Thyroid gland (tissue), 4 donors: ENCODE measurements at regions not wholly inside any gene's neighbourhood (a gene's known extent, or its start where the extent isn't known, plus 50 kb on each side); places are given as distances from the start of the nearest gene placed in this dataset.

Experiments
- CTCF ChIP-seq, 6 experiments: fragments of 200-600 bp in 3 of 6; fragments of 450-650 bp in 3 of 6; sonication (generic) in 3 of 6; IDR thresholded peaks; one replicate each; pipeline ENCODE4 v1.5.1; 2016 to 2019; ENCODE audit warnings: antibody characterized with exemption in 6 of 6, mild to moderate bottlenecking in 2 of 6, inconsistent platforms in 1 of 6, moderate library complexity in 1 of 6
- POLR2A ChIP-seq, 2 donors: fragments of 450-650 bp; IDR thresholded peaks; one replicate each; pipeline ENCODE4 v1.6.1; 2017; ENCODE audit warnings: antibody characterized with exemption in 2 of 2, mild to moderate bottlenecking in 2 of 2, moderate library complexity in 1 of 2

GRCh38 chr2:238563551-238563950 is 136.8 kb downstream of the ASB1 start:
- TF ChIP-seq CTCF (IDR thresholded peaks at IDR 0.05) (no peak), POLR2A (IDR thresholded peaks at IDR 0.05) (no peak)
